ENCODE measurements at regions not wholly inside any gene's neighbourhood (a gene's known extent, or its start where the extent isn't known, plus 50 kb on each side); places are given as distances from the start of the nearest gene placed in this dataset.

DNA sequence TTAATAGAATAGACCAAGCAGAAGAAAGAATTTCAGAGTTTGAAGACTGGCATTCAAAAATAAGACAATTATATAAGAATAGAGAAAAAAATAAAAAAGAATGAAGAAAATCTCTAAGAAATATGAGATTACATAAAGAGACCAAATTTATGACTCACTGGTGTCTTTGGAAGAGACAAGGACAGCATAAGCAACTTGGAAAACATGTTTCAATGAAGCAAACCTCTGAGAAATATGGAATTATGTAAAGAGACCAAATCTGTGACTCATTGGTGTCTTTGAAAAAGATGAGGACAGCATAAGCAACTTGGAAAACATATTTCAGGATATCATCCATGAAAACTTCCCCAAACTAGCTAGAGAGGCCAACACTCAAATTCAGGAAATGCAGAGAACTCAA, 60.4 kb upstream of the LYPLAL1 start:
- TF ChIP-seq, protein P1, sequence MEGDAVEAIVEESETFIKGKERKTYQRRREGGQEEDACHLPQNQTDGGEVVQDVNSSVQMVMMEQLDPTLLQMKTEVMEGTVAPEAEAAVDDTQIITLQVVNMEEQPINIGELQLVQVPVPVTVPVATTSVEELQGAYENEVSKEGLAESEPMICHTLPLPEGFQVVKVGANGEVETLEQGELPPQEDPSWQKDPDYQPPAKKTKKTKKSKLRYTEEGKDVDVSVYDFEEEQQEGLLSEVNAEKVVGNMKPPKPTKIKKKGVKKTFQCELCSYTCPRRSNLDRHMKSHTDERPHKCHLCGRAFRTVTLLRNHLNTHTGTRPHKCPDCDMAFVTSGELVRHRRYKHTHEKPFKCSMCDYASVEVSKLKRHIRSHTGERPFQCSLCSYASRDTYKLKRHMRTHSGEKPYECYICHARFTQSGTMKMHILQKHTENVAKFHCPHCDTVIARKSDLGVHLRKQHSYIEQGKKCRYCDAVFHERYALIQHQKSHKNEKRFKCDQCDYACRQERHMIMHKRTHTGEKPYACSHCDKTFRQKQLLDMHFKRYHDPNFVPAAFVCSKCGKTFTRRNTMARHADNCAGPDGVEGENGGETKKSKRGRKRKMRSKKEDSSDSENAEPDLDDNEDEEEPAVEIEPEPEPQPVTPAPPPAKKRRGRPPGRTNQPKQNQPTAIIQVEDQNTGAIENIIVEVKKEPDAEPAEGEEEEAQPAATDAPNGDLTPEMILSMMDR (IDR thresholded peaks at IDR 0.05; ENCODE audit: control extremely low read depth, extremely low read depth, low read depth, missing control alignments): no peak
- ChIA-PET POLR2A (no interaction called here), CTCF (interaction anchor here (1.1 to 1.9 kb wide), 3 partner anchors 10 to 34 kb away, joined by 3 to 7 read pairs (median 3); no protein-coding TSS in a partner anchor)
- no peak for DNase-seq (ENCODE audit: extremely low spot score)

DNA sequence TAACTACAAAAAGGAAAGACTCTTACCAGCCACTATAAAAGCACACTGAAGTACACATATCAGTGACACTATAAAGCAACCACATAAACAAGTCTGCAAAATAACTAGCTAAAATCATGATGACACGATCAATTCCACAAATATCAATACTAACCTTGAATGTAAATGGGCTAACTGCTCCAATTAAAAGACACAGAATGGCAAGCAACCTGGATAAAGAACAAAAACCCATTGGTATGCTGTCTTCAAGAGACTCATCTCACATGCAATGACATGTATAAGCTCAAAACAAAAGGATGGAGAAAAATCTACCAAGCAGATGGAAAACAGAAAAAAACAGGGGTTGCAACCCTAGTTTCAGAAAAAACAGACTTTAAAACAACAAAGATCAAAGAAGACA, 59.7 kb upstream of the LYPLAL1 start:
- TF ChIP-seq, protein P1 (IDR thresholded peaks at IDR 0.05; ENCODE audit: control extremely low read depth, extremely low read depth, low read depth, missing control alignments): no peak
- POLR2A ChIA-PET: no interaction called here
- CTCF ChIA-PET: interaction anchor here (1.1 to 1.9 kb wide), 3 partner anchors 9 to 35 kb away, joined by 3 to 7 read pairs (median 3); no protein-coding TSS in a partner anchor
- DNase-seq (ENCODE audit: extremely low spot score): no peak

DNA sequence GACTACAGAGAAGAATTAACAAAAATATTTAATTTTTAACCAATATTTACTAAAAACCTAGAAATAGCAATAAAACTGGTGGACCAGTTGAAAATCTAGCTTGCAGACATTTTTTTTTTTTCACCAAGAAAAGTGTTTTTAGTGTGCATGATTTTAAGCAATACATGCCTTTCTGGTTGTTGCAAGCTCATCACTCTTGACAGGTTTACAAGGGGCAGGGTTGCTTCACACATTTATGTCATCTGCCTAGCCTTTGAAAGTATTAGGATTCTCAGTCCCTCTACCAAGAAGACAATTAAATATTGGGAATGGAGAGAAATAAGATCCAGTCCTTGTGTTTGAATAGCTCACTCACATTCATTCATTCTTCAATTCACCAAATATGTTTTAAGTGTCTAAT, 53.8 kb upstream of the LYPLAL1 start:
- TF ChIP-seq, protein P1 (IDR thresholded peaks at IDR 0.05; ENCODE audit: control extremely low read depth, extremely low read depth, low read depth, missing control alignments): no peak
- CTCF ChIA-PET: interaction anchor here (2.4 kb wide), 1 partner anchor 10 kb away, joined by 7 read pairs; no protein-coding TSS in a partner anchor
- no peak for DNase-seq (ENCODE audit: extremely low spot score)
- POLR2A ChIA-PET: no interaction called here

DNA sequence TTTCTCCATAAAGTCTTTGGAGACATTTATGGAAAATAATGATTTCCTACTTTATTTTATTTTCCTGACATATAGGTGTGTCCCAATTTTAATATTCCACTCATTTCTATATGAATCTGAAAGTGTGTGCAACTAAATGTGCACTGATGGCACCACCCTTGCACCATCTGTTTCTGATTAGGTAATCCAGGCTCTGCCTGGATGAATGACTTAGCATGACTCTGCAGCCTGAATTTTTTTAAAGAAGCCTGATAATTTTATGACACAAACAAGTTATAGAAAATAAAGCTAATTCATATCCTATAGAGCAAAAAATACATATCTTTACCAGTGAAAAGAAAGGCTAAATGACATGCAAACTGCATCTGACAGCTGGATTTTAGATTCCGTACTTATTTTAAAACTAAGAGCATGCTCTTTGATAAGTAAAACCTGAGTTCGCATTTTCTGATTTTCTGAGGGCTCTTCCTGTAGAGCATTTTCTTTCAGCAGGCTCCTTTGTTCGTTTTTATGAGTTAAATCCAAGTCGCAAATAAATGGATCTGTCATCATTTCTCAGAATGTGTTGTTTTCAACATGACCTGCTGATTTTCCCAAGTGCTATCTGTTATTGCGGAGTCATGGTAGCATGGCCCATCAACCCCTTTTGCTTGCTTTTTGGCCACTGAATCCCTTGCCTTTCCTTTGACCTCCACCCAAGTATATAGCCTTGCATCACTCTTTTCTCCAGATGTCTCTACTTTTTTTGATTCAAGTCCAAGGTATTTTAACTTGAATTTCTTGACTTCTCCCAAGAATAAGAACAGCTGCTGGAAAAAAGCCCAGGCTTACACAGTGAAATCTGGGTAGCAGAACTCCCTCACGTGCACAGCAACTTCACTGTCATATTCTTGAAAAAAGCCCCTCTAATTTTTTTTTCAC, 52.8 kb upstream of the LYPLAL1 start:
- ChIA-PET CTCF (interaction anchor here (1.5 to 2.4 kb wide), 2 partner anchors 9 to 11 kb away, joined by 5 to 7 read pairs; no protein-coding TSS in a partner anchor), POLR2A (no interaction called here)
- DNase-seq (ENCODE audit: extremely low spot score): no peak
- TF ChIP-seq, protein P1 (IDR thresholded peaks at IDR 0.05; ENCODE audit: control extremely low read depth, extremely low read depth, low read depth, missing control alignments): no peak

DNA sequence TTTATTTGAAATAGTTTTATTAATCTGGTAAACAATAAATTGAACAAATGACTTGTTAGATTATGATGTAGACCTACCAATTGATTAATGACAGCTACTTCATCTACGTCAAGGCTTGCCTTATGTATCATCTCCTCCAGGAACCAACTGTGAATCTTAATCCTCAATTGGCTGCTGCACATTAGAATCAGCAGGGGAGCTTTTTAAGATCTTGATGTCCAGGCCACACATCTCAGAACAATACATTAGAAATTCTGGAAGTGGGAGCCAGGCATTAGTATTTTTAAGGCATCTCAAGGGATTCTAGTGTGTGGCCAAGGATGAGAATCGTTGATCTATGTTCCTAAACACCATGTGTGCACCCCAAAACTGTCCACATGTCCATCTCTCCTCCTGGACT, 52.0 kb upstream of the LYPLAL1 start:
- ChIA-PET POLR2A (no interaction called here), CTCF (interaction anchor here (1.5 to 2.4 kb wide), 2 partner anchors 9 to 12 kb away, joined by 5 to 7 read pairs; no protein-coding TSS in a partner anchor)
- no peak for DNase-seq (ENCODE audit: extremely low spot score)
- TF ChIP-seq, protein P1 (IDR thresholded peaks at IDR 0.05; ENCODE audit: control extremely low read depth, extremely low read depth, low read depth, missing control alignments): no peak

DNA sequence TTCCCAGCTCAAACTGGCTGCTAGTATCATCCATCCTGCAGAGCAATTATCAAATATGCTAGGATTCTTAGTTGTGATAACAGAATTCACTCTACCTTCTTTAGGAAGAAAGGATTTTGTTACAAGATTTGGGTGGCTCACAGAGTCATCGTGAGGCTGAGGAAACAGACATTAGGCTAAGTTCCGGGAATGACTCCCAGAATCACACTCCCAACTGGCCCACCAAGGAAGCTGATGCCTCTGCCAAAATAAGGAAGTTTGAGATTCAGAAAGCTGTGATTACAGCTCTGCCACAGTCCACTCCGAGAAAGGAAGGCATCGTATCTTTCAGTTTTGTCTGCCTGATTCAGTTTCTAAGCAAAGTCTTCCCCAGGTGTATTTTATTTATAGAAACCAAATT, 50.6 kb upstream of the LYPLAL1 start:
- TF ChIP-seq, protein P1 (IDR thresholded peaks at IDR 0.05; ENCODE audit: control extremely low read depth, extremely low read depth, low read depth, missing control alignments): no peak
- CTCF ChIA-PET: interaction anchor here (1.0 to 2.3 kb wide), 2 partner anchors 10 to 11 kb away, joined by 3 to 7 read pairs; no protein-coding TSS in a partner anchor

More for the DNA sequence above, 50.6 kb upstream of the LYPLAL1 start:
- DNase-seq (ENCODE audit: extremely low spot score): no peak
- POLR2A ChIA-PET: no interaction called here

Measured in GM10248 (cell line).